ENCODE measurements at regions not wholly inside any gene's neighbourhood (a gene's known extent, or its start where the extent isn't known, plus 50 kb on each side); places are given as distances from the start of the nearest gene placed in this dataset.

DNA sequence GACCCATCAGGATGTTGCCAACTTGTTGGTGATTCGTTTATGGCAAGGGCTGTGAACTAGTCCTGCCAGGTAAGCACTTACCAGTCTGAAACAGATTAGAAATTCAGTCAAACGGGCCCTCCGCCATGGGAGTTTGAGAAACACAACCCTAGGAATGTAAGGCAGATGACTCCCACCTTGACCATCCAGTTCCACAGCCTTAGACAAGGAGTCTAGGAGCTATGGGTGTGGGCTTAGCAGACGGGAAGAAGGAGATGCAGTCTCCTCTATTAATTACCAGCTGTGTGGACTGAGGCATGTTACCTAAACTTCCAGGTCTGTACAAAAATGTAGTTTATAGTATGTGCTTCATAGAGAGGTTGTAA is 319.4 kb upstream of the NCKAP5 start:
- TF ChIP-seq, protein P1, sequence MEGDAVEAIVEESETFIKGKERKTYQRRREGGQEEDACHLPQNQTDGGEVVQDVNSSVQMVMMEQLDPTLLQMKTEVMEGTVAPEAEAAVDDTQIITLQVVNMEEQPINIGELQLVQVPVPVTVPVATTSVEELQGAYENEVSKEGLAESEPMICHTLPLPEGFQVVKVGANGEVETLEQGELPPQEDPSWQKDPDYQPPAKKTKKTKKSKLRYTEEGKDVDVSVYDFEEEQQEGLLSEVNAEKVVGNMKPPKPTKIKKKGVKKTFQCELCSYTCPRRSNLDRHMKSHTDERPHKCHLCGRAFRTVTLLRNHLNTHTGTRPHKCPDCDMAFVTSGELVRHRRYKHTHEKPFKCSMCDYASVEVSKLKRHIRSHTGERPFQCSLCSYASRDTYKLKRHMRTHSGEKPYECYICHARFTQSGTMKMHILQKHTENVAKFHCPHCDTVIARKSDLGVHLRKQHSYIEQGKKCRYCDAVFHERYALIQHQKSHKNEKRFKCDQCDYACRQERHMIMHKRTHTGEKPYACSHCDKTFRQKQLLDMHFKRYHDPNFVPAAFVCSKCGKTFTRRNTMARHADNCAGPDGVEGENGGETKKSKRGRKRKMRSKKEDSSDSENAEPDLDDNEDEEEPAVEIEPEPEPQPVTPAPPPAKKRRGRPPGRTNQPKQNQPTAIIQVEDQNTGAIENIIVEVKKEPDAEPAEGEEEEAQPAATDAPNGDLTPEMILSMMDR (IDR thresholded peaks at IDR 0.05), result no peak
- no peak for TF ChIP-seq POLR2A (IDR thresholded peaks at IDR 0.05)

Measured in right lobe of liver (tissue), 4 donors.